Activated T-cell treated with anti-CD3 and anti-CD28 coated beads for 4 hours (primary cell): ENCODE measurements at regions not wholly inside any gene's neighbourhood (a gene's known extent, or its start where the extent isn't known, plus 50 kb on each side); places are given as distances from the start of the nearest gene placed in this dataset.

Experiments used
- DNase-seq: peaks from one replicate; pipeline ENCODE4 v3.0.0-alpha.2; 2020

DNA sequence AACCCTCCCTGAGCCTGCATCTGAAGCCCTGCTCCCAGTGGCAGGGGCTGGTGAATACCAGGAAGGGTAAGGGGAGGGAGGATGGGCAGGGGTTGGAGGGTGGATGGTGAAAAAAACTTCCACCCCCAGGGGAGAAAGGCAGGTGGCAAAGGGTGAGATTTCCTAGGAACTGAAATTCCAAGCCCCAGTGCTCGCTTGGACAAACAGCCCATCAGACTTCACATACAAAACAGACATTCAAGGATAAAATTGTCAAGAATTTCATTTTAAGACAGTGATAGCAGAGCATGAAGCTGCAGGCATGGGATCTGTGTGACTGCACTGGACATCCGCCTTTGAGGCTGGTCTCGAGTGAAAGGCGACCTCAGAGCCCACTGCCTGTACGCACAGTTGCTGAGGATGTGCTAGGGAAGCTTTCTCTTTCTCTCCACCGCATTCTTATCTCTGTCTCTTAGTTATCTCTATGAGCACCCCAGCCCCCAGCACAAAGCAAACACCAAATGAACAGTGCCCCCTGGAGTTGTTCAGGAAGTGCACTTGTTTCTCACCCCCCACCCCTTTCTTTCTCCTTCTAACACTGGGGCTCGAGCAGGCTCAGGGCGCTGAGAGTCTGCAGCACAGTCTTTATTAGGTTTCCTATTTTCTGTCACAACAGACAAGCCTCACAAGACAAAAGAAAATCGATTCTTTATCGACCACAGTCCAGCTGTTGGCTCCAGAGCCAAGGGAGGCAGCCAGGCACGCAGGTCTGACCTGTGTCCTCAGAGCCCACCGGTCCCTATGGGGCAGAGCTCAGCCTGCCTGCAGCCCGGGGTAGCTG lies 237.3 kb upstream of the NCAM1 start:
- DNase-seq: no peak

DNA sequence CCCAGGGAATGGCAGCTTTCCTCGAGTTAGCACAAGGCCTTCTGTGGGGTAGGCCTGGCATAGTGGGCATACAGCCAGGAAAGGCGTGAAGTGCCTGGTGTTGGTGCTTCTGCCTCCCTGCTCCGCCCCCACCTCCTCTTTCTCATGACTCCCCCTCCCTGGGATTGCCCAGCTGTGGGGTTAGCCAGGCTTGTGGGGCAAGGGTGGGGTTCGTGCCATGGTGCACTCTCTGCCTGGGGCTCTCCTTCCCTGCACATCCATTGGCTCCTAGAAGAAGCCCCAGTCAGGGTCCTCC lies 236.8 kb upstream of the NCAM1 start:
- no peak for DNase-seq

DNA sequence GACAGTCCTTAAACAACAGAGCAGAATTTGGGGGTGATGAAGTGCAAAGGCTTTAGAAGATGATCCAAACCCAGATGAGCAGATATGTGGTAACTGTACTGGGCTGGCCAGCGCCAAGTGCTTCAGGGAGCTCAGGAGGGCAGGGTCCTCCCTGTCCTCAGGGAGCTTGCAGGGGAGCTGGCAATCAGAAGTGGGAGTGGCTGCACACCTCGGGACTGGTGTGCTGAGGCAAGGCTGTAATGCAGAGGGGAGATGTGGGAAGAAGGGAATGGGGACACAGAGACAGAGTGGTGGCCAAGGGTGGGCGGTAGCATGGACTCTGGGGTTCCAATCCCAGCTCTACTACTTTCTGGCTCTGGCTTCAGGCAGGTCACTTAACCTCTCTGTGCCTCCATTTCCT lies 235.6 kb upstream of the NCAM1 start:
- no peak for DNase-seq

DNA sequence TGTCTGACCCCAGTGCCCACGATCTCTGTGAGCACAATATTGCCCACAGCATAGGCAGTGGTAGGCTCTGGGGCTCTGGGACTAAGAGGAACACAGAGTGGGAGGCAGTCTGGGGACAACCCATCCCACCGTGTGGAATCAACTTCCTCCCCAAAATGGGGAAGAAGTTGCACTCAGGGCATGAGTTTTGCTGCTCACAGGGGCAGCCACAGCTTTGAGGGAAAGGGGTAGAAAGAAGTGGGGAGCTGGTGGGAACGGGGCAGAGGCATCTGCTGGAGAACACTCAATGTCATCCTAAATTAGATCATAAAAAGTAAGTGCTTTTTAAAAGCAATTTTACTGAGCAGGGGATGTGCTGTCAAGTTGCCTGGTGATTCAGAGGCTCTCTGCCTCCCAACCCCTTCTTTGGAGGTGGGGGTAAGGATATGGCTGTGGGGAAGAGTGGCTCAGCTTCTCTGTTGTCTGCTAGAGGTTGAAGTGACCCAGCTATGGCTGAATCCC lies 233.8 kb upstream of the NCAM1 start:
- DNase-seq: no peak

DNA sequence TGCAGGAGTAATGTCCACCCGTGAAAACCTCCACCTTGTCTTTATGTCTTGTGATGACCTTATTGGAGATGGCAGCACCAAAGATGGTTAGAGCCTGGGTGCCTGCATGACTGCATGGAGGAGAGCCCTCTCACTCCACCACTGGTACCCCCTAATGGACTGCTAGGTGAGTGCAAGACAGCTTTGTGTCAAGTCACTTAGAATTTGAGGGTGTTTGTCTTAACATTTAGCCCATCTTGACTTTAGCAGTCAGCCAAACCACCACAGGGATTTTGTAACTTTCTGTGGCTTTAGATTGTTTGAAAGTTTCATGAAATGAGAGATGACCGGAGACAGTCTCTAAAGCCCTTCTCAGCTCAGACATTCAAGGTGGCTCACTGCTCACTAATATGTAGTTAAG lies 232.9 kb upstream of the NCAM1 start:
- no peak for DNase-seq

DNA sequence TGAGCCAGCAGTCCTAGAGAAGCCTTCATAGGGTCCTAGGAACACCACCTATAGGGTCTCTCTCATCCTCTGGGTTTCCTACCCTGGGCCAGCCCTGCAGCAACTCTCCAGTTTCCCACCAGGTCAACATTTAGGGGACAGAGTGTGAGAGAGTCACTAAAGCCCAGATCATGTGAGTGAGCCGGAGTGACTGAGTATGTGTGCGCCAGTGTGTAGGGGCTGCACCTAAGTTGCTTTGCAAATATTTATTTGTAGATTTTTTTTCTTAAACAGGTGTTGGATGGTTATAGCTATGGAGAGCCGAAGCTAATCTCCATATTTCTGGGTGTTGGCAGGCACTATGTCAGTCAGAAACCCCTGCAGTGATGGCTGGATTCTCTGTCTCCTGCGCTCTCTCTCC lies 232.5 kb upstream of the NCAM1 start:
- no peak for DNase-seq

DNA sequence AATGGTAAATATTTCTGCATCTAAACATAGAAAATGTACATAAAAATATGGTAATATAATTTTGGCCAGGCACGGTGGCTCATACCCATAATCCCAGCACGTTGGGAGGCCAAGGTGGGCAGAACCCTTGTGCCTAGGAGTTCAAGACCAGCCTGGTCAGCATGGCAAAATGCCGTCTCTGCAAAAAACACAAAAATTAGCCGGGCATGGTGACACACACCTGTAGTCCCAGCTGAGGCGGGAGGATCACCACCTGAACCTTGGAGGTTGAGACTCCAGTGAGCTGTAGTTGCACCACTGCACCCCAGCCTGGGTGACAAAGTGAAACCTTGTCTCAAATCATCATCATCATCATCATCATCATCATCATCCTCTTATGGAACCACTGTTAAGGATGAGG lies 230.6 kb upstream of the NCAM1 start:
- DNase-seq: no peak

DNA sequence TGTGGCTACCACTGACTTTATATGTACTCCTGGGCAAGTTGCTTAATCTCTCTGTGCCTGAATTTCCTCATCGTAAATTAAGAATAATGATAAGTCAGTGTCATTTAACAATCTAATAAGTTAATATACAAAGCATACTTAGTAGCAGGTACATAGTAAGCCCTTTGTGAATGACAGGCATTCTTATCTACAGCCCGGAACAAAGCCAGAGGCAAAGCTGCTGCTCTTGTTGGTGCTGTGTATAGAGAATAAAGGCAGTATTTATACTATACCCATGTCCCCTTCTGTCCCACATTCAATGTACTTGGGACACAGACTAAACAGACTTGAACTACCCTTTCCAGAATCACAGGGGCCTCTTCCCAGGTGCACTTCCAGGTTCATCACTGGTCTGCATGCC lies 229.7 kb upstream of the NCAM1 start:
- no peak for DNase-seq

DNA sequence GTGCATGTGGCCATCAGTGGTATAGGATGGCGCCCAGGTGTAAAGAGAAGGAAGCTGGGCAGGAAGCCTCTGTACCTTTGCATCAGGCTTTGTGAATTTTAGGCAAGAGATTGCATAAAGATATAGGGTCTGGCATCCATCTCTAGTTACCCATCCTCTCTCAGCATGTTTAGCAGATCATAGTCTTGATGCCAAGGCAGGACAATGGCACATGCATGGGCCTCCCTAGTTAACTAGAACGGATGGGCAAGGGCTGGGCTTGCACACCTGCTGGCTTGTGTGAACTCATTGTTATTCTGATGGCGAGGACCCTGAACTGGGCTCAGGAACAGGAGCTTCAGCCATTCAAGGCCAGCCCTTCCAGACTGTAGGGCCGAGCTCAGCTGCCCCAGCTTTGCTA lies 229.2 kb upstream of the NCAM1 start:
- no peak for DNase-seq

DNA sequence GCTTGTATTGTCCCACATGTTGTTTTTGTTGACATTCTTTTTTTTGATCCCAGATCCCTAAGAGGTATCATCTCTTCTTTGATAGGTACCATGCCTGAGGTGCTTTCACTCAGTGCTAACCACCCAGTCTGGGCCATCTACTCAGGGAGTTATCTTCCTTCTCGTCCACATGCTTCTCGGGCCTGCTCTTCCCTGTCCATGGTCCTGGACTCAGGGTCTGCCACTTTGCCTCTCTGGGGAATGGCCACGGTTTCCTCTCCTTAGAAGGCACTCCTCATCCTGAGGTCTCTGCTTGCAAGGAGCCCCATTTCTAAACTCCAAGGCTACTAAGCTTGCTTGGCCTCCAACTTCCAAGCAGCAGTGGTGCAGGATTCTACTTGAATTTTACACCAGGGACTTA lies 227.0 kb upstream of the NCAM1 start:
- DNase-seq: no peak

DNA sequence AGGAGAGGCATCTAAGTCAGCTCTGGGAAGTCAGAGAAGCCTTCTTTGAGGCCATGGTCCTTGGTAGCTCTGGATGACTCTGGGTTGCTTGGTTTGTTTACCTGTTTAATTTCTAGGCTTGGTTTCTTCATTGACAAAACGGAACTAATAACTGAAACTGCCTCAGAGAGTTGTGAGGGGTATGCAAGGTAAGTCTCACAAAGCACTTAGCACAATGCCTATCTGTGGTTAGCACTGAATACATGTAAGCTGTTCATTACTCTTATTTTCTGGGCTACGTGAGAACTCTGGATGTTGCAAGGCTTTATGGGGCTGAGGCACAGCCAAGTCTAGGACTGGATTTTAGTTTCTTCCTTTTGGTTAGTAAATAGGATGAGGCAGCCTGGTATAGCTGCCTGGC lies 225.8 kb upstream of the NCAM1 start:
- no peak for DNase-seq

DNA sequence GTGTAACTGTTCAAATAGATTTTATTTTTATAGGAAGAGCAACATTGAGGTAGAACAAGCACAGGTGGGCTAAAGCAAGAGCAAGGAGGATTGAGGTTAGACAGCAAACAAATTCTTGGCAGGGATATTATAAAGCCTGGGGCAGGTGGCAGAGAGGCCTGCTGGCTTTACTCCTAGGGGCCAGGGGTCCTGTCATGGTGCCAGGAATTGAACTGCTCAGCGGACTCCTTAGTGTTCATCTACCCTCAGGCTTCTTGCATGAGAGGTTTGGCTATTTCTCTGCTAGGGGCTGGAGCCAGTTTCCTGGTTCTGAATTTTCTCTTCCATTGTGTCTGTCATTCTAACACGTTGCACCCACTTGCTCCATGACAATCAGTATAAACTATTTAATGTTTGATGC lies 217.2 kb upstream of the NCAM1 start:
- no peak for DNase-seq

DNA sequence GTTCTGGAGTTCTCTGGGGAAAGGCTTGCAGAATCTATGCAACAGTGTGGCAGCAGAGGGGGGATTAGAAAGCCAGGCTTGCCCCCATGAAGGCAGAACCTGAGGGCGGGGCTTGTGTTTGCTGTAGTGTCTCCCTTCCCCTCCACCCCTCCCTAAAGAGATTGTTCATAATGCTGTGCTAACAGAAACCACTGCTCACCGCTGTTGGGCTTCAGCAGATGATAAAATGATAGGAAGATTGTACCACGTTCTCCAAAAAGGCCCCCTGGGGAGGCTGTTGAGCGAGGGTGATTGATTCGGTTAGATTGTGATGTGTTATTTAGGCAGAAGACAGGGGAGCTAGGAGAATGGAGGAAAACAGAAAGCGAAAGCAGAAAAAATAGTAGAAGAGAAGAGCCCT lies 215.2 kb upstream of the NCAM1 start:
- no peak for DNase-seq

DNA sequence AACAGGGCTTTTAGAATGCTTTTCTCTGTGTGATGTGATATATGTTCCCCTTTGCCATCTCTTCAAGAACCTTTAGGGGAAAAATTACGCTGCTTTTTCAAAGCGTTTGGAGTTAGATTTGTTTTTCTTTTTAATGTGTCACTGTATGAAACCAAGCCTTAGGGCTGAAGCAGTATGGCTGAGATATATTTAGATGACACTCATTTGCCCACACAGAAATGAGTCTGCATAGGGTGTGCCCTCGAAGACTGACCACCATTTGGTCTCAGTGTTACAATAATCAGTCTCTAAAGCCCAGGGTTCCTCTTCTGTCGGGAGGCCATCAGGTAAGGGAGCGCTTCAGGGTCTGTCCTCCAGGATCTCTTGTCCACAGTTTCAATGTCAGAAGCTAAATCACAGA lies 213.0 kb upstream of the NCAM1 start:
- DNase-seq: no peak

DNA sequence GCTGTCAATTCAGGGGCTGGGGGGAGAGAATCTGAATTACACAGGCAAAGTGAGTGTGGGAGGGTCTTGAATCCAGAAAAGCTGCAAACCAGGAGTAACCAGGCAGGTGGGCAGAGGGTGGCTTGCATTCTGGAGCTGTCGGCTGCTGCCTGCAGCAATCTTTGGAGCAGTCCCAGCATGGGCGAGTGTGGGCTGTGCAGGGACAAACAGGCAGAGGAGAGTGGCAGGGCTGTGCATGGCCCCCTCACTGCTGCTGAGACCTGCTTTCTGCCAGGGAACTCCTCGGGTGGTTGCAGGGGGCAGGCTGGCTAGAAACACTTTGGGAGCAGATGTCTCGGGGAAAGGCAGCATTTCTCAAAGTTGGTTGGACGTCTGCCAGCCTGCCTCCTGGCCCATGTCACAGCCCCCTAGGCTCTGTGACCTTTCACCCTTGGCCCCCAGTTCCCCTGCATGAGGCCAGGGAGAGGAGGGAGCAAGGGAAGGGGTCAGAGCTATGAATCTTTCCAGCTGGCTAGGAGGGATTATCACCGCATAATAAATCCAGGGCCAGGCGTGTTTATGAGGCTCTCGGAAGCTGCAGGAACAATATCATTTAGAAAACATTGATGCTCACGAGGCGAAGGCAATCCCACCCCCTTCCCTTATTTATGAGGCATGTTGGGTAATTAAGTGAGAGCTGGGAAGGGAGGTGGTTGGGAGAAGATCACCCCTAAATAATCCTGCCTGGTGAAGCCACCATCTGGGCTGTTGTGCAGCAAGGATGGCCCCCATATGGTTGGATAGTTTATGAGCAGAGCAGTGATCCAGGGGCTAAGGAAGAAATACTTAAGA lies 212.3 kb upstream of the NCAM1 start:
- no peak for DNase-seq

DNA sequence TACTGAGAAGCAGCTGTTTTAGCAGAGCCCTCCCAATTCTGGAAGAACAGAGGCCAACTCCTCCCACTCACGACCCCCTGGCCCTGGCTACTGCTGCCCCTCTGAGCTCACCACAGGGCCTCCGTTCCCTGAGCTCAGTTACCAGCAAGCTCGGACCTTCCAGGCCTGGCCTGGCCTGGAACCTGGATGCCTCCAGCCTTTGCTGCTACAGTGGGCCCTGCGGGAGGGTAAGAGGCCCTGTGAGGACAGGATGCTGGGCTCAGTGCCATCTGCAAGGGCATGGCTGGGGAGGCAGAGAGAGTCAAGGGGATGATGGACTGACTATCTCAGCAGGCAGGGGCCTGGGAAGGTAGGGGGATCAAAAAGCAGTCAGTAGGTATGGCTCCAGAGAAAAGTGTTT lies 209.9 kb upstream of the NCAM1 start:
- no peak for DNase-seq

DNA sequence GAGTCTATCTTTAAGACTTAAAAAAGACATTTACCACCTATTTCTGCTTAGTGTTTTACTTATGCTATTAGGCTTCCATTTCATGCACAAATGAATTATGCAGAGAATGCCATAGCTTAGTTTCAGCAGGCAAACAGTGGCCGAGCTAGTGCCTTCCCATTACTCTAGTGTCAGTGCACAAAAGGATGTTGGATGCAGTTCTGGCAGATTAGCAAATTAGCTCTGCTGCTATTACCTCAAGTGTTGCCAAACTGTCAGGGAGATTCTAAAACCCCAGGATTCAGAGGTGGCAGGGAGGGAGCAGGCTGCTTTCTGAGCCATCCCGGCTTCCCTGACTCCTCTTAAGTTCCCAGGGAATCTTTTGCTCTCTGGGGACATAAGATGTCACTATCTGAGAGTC lies 209.4 kb upstream of the NCAM1 start:
- DNase-seq: no peak

DNA sequence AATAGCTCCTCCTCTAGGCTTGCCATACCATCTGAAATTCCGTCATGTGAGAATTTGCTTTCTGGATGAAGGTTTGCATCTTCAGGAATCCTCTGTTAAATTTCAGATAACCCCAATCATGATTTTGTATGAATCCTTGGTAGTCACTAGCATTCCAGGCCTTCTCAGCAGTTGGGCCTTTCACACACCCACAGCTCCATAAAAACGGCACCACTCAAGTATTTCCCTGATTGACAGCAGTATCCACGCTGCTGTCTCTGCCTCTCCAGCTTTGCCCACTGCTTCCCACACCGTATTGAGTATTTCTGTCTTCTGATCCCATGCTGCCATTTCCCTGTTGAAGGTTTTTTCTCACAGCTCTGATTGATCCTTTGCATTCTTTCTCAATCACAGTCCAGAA lies 208.7 kb upstream of the NCAM1 start:
- no peak for DNase-seq

DNA sequence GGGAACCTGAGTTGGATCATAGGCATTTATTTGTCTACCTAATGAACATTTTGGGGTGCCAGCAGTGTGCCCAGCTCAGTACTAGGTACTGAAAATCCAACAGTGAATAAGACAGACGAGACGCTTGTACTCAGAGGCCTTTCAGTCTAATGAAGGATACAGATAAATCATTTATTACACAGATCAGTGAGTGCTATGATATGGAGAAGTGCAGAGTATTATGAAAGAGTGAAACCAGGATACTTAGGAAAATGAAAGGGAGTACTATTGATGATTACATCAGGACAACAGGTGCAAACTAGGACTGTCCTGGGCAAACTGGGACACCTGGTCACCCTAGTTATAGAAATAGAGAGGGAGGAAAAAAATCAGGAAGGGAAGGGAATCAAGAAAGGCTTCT lies 207.5 kb upstream of the NCAM1 start:
- no peak for DNase-seq

DNA sequence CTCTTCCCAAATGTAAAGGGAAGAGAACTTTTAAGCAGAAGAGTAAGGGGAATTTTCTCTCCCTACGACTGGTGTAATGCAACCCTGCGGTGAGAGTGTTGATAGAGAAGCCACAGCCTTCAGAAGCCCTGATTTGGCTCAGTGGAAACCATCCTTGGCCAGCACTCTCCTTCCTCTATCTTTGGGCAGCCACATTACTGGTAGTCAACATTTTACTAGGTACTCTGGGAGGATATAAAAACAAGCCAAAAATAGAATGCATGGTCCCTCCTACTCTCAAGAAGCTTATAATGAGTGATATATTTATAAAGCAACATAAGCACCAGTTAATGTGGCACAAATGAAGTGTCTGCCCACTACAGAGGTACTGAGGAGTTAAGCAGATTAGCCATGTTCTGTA lies 201.8 kb upstream of the NCAM1 start:
- DNase-seq: no peak

DNA sequence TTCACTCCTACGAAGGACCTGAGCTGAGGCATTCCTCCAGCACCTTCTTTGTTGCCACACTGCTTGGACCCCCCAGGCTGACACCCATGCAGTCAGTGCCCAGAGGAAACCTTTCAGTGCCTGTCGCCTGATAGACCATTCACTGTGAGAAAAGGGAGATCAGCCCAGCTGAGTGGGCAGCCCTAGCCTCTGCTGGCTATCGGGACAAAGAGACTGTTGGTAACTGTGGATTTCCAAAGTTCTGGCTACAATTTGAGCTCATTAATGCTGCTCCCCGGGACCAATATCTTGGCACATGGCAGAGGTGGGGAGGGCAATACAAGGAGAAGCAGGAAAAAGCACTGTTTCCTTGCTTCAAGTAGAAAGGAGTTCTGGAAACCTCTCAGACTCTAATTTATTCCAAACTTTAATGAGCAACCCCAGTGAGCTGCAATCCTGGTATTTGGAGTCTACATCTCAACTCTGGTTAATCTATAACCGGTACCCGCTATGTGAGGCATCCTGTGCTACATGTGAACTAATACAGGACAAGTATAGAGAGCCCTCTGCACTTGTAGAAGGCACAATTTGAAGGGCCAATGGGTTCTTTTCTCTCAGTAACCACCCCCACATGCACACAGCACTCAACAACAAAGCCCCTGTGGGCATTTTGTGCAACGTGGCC lies 200.7 kb upstream of the NCAM1 start:
- no peak for DNase-seq

DNA sequence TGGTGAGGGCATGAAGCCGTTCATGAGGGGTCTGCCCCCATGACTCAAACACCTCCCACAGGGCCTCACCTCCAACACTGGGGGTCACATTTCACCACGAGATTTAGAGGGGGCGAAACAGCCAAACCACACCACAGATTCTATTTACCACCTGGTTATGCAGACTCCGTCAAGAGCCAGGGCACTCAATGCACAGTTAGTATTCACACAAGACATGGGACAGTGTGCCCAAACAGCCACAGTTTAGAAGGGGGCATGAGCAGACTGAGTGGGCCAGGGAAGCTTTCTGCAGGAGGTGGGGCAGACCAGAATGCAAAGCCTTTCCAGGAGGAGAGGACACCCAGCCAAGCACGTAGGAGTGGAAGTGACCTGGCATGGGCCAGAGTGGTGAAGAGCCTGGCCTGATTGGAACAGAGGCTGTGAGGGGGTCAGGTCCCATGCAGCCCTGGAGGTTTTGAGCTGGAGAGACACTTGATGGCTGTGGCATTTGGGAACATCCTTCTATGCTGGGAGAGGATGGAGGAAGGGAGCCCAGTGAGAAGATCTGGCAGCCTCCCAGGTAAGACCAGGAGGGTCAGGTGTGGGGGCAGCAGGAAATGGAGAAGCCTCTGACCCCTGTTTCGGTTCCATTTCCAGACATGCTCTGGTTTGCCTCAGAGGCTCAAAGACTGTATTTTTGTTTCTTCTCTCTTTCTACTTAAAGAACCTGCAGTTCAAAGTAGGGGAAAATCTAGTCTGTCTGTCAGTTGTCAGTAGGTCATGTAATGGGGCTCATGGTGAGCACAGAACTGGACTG lies 199.1 kb upstream of the NCAM1 start:
- no peak for DNase-seq

DNA sequence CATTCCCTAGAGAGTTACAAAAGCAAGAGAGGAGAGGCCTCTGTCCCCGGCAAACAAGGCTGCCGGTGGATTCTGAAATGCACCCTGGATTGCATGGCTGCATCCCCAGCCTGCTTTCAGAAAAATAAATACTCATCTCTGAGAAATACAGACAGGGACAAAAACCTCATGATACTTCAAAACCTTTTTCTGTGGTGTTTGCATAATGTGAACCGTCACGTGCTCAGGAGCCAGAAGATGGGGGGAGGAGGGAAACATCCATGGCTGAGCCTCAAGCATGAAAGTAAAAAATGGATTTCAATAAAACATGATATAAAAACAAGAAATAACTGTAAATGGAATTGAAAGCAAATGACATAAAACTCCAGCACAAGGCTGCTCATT lies 198.5 kb upstream of the NCAM1 start:
- DNase-seq: no peak
